ENCODE measurements at regions not wholly inside any gene's neighbourhood (a gene's known extent, or its start where the extent isn't known, plus 50 kb on each side); places are given as distances from the start of the nearest gene placed in this dataset.
"Not testable (repeated sequence)": the region's sequence is repeated elsewhere in the genome, so short reads cannot be mapped to it uniquely, and the experiment has no call there.

GRCh38 chr3:6421666-6422445 lies 439.1 kb upstream of the GRM7 start:
- Histone ChIP-seq H3K4me3 (no peak overlapping the region), H3K9me3 (no peaks in the 10 kb centered on the region), H3K4me1 (no peaks in the 10 kb centered on the region), H3K27me3 (no peaks in the 10 kb centered on the region), H3K36me3 (ENCODE audit: low read depth, missing control alignments) (no peaks in the 10 kb centered on the region), H3K27ac (no peak overlapping the region)
- no peak for DNase-seq
- intact Hi-C loops (cut with DNase I; ENCODE audit: low total_unique reads) = no loop called here
- no peak for TF ChIP-seq CTCF (IDR thresholded peaks at IDR 0.05)
- TF ChIP-seq POLR2A (IDR thresholded peaks at IDR 0.05) = no peak
- WGBS, 2 donors = 81 to 82% methylated on average over 4 of the region's 4 CpGs

DNA sequence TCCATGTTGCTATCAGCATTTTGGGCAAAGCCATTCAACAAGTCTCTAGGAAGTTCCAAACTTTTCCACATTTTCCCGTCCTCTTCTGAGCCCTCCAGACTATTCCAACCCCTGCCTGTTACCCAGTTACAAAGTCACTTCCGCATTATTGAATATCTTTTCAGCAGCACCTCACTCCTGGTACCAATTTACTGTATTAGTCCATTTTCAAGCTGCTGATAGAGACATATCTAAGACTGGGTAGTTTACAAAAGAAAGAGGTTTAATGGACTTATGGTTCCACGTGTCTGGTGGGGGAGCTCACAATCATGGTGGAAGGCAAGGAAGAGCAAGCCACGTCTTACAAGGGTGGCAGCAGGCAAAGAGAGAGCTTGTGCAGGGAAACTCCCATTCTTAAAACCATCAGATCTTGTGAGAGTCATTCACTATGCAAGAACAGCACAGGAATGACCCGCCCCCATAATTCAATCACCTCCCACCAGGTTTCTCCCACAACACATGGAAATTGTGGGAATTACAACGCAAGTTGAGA lies 435.6 kb upstream of the GRM7 start:
- Histone ChIP-seq H3K9me3 (no peaks in the 10 kb centered on the region), H3K27me3 (no peaks in the 10 kb centered on the region), H3K27ac (no peak overlapping the region), H3K4me1 (no peaks in the 10 kb centered on the region), H3K36me3 (ENCODE audit: low read depth, missing control alignments) (no peaks in the 10 kb centered on the region), H3K4me3 (no peak overlapping the region)
- 81 to 90% methylated on average over 6 of the region's 6 CpGs for WGBS, 2 donors
- intact Hi-C loops (cut with DNase I; ENCODE audit: low total_unique reads) = no loop called here
- TF ChIP-seq POLR2A (IDR thresholded peaks at IDR 0.05) (no peak), CTCF (IDR thresholded peaks at IDR 0.05) (no peak)
- DNase-seq = no peak

- H3K9me3 ChIP-seq; H3K27ac ChIP-seq; H3K4me3 ChIP-seq; H3K27me3 ChIP-seq; H3K4me1 ChIP-seq; intact Hi-C loops (cut with DNase I; ENCODE audit: low total_unique reads); DNase-seq; H3K36me3 ChIP-seq (ENCODE audit: low read depth, missing control alignments): not testable (repeated sequence)
- 92 to 97% methylated on average over 2 of the region's 2 CpGs for WGBS, 2 donors
These were observed 432.6 kb upstream of the GRM7 start for GRCh38 chr3:6428276-6428675.

GRCh38 chr3:6435951-6436350 lies 425.0 kb upstream of the GRM7 start:
- TF ChIP-seq POLR2A (IDR thresholded peaks at IDR 0.05) (no peak), CTCF (IDR thresholded peaks at IDR 0.05) (no peak)
- intact Hi-C loops (cut with DNase I; ENCODE audit: low total_unique reads) = no loop called here
- Histone ChIP-seq H3K27me3 (no peaks in the 10 kb centered on the region), H3K9me3 (no peaks in the 10 kb centered on the region), H3K36me3 (ENCODE audit: low read depth, missing control alignments) (no peaks in the 10 kb centered on the region), H3K27ac (no peak overlapping the region), H3K4me3 (no peak overlapping the region), H3K4me1 (no peaks in the 10 kb centered on the region)
- DNase-seq = no peak
- WGBS, 2 donors = 83 to 89% methylated on average over 1 of the region's 1 CpG

DNA sequence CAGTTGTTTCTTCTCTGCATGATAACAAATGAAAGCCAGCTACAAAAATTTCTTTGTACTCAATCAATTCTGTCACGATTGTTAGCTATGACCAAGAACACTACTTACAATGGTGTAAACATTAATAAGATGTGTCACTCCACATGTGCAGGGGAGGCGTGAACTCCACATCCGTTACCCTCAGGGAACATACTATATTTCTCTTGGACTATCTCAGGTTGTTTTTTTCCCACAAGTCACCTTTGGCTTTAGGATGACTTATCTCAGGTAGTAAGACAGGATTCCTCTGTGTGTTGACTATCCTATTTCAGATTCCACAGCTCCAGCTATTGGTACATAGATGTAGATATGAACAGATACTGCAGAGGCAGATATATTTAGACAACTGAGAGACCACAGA lies 423.3 kb upstream of the GRM7 start:
- WGBS, 2 donors = 58 to 85% methylated on average over 3 of the region's 3 CpGs
- intact Hi-C loops (cut with DNase I; ENCODE audit: low total_unique reads) = no loop called here
- no peak overlapping the region for H3K4me3 ChIP-seq
- no peak for TF ChIP-seq POLR2A (IDR thresholded peaks at IDR 0.05)
- TF ChIP-seq CTCF (IDR thresholded peaks at IDR 0.05) = no peak
- H3K27me3 ChIP-seq = no peaks in the 10 kb centered on the region
- H3K9me3 ChIP-seq = no peaks in the 10 kb centered on the region
- no peaks in the 10 kb centered on the region for H3K36me3 ChIP-seq (ENCODE audit: low read depth, missing control alignments)
- H3K4me1 ChIP-seq = no peaks in the 10 kb centered on the region
- no peak for DNase-seq
- H3K27ac ChIP-seq = no peak overlapping the region

Data from testis (tissue), 2 donors.